NCI-H1417 treated with DMSO at 0.1 percent for 48 hours (cell line): ENCODE measurements at regions not wholly inside any gene's neighbourhood (a gene's known extent, or its start where the extent isn't known, plus 50 kb on each side); places are given as distances from the start of the nearest gene placed in this dataset.

Source experiments
- DNase-seq: peaks from one replicate; lab custom pipeline; 2025; lab: John Stamatoyannopoulos, UW

DNA sequence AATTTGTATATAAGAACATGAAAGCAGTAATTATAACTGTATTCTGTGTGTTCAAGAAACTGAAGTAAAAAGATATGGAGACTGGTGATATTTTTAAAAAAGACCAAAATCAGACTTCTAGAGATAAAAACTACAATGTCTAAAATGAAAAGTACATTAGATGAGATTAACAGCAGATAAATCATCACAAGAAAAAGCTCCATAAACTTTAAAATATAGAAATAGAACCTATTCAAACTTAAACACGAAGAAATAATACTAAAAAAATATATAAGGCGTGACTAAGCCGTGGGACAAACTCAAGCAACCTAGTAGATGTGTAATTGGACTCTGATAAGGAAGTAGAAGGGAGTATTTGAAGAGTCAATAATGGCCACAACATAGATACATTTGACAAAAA, 189.1 kb upstream of the ZMIZ1 start:
- DNase-seq = no peak

DNA sequence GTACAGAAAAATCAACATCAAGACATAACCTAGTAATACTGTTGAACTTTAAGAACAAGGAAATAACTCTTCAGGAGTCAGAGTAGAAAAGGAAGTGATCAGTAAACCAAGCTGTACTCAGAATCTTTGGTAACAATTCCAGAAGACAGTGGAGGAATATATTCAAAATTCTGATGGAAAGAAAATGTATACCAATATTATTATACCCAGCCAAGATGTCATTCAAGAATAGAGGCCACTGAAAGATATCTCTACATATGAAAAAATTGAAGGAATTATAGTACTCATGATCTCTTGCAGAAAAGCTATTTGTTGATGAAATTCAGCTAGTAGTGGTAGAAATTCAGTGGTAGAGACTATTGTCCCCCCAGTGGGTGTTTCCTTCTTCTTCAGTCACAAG, 182.6 kb upstream of the ZMIZ1 start:
- DNase-seq = no peak

DNA sequence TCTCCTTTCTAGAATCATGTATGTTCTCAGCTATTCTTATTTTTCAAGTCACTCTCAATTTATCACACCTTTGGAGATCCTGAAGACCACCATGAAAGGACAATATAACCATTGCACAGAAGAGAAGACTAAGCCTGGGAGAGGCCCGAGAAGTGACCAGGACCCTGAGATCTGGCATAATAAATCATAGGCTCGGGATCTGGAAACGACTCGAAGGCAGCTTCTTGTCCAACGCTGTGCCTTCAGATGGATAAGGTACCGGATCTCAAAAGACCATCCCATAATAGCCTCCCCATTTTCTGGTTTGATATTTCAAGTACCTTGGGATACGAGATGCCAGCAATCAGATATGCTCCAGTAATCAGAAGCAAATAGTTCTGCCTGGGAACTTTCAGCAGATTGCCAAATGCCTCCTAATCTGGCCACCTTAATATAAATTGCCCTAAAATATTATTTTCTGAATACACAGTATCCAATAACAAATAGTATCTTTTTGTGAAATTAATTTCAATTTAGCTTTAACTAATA, 179.2 kb upstream of the ZMIZ1 start:
- no peak for DNase-seq

DNA sequence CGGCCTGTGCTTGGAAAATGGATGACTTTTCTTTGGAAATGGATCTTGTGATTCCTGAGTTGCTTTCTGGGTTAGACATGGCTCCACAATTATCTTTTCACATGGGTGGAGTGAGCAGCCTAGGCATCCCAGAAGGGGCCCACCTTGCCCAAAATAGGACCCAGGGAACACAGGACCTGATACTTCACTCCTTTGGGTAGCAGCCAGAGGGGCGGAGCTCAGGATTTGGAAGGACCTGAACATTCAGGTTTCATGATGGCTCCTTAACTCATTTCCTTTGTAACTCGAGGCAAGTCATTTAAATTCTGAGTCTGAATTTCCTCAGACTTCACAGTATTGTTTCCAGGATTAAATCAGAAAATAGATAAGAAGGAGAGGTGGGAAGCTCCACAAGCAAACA, 178.3 kb upstream of the ZMIZ1 start:
- DNase-seq = no peak

DNA sequence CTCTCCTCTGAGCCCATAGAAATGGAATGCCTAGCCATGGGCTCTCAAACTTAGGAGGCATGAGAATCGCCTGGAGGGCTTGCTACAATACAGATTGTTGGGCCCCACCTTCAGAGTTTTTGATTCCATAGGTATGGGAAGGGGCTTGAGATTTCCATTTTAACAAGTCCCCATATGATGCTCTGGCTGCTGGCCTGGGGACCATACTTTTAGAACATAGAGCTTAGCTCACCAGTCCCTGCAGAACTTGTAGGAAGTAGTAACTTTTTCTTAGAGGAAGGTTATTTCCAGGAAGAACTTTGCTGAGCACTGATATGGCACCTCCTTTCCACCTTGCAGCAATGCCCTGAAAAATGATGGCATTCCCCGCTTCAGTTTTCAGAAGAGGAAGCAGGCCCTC, 177.0 kb upstream of the ZMIZ1 start:
- DNase-seq = no peak

DNA sequence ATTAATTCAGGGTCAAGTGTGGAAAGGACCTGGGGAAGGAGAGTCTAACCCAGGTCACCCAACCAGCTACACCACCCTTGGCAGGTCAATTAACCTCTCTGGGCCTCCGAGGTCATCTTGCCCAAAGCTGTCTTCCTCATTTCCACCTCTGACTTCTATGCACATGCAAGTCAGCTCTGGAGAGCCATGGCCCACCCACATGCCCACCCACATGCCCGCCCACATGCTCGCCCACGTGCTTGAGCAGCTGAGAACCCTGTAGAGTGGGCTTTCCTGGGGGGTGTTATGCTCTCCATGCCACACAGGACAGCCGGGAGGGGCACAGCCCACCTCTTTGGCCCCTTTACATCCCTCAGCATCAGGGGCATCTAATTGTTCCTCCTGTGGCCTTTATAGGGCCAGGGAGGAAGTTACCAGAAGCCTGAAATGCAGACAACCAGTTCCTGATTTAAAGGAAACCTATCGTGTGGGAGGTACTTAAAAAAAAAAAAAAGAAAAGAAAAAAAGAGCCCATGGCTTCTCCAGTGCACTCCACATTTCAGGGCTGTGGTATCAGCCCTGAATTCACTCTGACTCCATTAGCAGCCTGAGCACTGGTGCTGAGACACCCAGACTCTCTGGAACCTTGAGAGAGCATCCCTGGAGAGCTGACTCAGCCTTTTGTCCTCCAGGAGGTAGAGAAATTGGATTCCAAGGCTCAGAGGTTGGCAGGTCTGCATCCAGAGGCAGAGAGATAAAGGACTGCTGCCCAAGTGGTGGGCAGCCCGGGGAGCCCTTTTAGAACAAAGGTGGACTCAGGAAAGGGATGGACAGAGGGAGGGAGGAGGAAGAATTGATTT, 176.2 kb upstream of the ZMIZ1 start:
- DNase-seq = no peak

DNA sequence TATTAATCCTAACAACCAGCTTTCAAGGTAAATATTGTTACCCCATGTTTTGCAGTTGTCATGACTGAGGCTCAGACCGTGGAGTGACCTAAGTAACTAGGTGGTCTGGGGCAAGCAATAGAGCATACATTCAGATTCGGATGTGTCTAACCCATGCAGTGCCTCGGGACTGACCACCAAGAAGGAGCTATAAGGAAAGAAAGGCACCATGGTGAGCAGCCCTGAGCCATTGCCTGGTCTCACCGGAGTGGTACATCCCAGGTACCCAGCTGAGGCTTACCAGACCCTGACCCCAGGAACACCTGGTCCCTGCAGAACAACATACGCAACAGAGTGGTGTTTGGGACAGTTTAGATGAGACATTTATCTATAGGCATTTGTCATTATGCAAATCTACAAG, 175.5 kb upstream of the ZMIZ1 start:
- DNase-seq = no peak

DNA sequence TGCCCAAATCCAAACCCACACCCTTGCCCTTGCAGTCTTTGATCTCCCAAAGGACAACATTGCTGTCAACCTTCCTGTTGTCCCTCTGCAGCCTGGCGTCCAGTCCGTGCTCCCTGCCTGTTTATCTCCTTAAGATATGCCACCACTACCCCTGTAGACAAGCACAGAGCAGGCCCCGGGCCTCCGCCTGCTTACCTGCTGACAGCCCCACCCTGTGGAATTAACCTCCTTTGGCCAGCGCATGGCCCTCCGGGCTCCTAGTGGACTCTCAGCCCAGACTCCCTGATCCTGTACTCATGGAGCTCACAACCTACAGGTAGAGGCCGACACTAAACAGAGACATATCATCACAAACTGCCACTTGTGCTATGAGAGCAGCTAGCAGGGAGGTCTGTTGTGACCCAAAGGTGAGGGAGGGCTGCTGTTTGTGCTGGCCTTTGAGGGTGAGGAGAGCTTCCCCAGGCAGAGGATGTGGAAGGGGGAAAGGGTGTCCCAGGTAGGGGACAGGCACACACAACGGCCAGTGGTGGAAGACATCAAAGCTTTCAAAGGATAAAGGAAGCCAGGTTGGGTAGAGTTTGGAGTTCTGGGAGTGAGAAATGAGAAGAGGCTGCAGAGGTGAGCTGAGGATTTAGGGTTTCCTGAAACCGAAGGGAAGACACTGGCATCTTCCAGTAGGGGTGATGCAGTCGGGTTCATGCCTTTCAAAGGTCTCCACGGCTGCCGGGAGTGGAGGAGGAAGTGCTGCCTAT, 174.5 kb upstream of the ZMIZ1 start:
- no peak for DNase-seq

DNA sequence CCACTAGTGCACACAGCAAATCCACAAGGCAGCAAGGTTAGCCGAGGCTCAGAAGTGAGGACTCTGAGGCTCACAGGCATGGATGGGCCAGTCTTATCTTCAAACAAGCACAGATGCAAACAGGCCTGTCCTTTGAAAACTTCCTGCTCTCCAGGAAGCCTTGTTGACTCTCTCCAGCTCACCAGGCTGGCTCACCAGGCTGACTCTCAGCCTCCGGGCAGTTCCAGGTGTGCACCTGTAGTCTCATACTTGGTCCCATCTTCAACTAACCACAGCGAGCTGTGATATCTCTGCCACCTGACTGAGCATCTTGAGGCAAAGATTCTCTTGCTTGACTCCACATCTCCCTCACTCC, 173.9 kb upstream of the ZMIZ1 start:
- no peak for DNase-seq

DNA sequence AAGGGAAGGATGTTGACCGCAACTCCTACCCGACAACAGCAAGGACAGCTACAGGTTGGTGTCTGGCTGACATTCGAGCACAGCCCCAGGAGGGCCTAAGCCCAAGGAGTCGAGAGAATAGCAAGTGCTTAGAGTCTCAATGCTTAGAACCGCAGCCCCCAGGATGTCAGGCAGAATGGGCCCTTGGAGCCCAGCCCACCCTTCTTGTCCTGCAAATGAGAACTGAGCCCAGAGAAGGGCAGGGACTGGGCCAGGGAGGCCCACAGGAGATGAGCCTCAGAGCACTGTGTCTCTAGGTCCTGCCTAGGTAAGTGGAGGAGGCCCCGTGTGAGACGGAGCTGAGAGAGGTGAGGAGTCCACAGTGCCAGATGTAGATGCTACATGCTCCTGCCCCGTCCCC, 173.3 kb upstream of the ZMIZ1 start:
- DNase-seq = no peak

DNA sequence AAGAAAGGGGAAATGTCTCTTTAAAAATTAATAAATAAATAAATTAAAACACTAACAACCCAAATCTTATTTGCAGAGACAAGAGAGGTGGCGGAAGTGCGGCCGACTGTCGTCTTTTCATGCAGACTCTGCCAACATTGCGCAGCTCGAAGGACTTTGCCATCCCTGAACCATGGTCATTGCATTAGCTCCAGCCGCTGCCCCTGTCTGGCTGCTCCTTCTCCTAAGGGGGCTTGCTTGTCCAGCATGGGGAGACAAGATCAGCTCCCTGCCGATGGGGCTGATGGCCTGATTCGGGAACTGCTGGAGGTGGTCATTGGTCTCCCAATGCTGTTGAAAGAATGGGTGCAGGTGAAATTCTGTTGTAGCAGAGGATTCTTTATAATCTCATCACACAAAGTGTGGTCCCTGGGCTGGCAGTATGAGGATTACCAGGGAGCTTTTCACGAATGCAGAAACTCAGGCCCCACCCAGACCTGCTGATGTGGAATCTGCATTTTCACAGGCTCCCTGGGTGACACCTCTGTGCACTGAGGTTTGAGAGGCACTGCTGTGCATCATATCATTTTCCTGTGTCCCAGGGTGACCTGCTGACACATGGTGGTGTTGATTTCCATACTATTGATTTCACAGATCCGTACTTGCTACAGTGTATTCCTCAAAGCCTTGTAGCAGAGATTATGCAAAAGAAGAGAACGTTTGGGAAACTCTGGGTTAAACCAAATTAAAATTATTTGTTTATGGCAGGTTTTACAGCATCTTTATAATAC, 172.4 kb upstream of the ZMIZ1 start:
- DNase-seq = no peak

DNA sequence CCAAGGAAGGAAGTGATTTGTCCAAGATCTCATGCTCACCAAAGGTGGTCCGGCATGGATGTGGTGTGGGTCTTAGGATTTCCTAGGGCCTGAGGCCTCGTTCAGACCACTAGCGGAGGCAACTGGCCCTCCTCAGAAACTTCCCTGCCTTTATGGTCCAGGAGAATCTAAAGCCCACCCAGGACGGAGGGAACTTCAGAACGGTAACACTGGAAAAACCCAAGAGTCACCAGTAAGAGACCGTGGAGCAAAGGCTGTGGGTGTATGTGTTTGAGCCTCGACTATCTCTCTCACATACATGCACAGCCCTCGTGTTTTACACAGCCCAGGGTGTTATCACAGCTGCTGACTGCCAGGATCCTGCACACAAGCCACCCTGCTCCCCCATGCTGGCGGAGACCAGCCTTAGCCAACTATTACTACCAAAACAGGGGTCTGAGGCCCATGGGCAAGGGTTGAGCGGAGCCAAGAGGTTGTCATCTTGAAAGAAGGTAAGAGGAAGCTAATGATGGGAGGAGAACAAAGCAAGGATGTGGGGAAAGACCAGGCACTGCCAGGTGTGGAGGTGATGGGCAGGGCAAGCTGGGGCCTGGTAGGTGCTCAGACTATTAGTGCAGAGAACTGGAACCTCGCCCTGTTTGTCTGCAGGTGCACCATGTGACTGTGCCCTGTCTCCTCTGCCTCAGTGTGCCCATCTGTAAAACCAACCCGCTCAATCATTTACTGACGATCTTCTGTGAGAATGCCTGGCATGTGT, 170.2 kb upstream of the ZMIZ1 start:
- no peak for DNase-seq

DNA sequence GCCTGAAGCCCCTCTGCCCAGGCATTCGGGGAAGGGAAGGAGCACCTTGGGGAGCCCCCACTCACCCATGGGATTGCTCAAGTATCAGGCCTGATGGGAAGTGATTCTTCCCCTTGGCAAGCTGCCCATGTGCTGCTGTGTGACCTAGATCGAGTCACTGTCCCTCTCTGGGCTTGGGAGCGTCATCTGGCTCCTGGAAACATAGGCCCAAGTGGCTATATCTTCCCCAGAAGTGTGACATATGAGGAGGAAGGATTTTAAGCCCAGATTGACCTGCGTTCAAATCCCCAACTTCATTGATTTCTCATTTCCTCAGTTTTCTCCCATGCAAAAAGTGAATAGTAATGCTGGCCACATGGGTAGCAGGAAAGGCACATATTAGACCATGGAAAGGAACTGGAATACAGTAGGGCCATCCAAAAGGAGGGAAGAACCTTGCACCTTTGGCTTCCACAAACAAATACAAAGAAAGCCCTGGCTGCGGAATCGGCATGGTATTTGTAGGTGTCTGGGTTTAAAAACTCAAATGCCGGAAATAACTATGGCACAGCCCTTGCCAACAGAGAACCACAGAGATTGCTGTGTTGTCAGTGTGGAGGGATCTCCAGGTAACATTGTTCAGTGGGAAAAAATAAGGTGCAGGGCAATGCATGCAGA, 169.5 kb upstream of the ZMIZ1 start:
- DNase-seq = no peak

DNA sequence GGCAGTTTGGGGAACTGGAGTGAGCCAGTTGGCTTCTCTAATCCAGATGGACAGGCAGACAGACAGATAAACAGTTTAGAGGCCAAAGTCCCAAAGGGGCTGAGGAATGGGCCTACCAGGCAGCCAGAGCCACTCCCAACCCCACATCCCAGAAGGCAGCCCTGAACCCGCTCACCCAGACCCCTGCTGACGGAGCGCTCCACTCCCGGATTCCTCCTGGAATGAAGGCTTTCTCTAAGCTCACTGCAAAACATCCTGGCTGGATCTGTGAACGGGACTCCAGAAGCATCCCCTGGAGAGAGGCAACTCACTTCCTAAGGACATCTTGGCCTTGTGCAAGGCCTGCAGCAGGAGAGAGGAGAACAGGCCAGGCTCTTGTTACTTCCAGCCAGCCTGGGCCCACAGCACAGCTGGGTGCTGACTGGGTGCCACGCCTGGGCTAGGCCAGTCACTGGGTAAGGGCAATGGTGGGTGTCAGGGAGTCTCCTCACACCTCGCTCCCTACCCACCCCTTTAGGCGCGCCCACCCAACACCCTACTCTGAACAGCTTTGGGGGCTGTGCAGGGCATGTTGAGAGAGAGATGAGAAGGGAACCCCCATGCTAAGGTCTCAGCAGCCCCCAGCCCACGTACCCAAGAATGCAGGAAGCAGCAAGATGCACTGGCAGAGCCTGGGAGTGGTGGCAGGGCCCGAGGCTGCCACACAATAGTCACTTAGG, 168.6 kb upstream of the ZMIZ1 start:
- no peak for DNase-seq

DNA sequence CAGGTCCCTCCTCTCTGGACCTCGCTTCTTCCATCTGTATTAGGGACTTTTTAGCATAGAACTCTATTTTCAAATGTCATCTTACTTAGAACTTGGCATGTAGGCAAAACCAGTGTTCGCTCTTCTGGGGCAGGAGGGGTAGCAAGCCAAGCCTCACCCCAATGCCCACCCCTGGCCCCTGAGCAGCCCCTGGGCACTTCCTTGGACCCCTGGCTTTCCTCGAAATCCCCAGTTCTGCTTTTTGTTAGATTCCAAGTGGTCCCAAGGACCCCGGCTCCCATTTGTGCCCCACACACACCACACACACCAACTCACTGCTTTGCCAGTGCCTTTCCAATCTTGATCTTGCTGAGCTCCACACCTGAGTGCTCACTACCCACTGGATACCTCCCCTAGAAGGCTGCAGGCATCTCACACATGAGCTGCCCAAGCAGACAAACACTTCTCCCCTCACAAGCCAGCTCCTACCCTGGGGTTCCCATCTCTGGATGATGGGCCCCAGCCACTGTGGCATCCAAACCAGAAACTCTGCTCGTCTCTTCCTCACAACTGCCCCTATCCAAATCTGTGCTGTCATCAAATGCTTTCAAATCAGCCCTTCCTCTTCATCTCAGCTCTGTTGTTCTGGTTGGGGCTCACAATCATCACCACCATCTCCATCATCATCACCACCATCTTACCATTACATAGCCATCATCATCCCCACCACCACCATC, 167.9 kb upstream of the ZMIZ1 start:
- DNase-seq = no peak

DNA sequence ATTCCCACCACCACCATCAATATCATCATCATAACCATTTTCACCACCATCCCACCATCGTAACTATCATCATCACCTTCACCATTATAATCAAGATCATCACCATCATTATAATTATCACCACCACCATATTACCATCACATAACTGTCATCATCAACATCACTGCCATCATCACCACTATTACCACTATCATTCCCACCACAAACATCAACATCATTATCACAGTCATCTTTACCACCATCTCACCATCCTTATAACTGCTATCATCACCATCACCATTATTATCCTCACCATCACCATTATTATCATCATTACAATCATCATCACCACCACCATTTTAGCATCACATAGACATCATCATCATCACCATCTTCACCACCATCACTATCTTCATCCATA, 167.1 kb upstream of the ZMIZ1 start:
- no peak for DNase-seq

DNA sequence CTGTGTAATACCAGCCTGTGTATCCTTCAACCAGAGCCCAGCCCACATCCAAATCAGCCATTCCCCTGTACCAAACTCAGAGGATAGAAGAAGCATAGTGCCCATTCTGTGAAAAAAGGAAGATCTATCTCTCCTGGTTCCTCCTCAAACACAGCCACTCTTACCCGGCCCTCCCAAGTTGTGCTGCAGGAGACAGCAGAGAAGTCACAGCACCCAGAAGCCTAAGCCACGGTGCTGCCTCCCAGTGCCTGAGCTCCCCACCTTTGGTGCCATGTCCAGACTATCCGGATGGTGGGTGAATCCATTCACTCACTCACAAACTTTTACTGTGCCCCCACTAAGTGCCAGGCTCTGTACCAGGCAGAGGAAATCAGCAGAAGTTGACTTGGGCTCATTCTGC, 166.0 kb upstream of the ZMIZ1 start:
- DNase-seq = no peak

DNA sequence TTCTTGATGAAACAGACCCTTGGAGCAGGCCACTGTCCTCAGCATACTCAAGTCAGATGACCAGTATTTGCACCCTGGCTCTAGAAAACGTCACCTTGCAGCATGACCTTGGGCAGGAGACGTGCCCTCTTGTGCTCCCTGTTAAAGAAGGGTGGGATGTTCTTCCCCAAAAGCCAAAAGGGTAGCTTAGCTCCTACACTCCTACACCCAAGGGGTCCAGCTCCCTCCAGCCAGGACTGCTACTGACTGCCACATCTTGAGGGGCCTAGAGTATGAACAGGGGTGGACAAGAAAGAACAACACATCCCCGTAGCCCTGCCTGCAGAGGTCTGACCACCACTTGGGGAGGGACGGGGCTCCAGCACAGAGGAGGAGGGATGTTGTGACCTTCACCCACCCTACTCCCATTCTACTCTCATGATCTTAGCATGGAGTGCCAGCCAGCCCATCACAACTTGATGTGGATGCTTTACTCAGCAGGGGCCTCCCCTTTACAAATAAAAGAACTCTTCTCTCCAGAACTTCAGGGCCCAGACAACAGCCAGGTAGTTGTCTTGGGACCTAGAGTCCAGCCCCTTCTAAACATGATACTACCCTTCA, 165.3 kb upstream of the ZMIZ1 start:
- DNase-seq = no peak

DNA sequence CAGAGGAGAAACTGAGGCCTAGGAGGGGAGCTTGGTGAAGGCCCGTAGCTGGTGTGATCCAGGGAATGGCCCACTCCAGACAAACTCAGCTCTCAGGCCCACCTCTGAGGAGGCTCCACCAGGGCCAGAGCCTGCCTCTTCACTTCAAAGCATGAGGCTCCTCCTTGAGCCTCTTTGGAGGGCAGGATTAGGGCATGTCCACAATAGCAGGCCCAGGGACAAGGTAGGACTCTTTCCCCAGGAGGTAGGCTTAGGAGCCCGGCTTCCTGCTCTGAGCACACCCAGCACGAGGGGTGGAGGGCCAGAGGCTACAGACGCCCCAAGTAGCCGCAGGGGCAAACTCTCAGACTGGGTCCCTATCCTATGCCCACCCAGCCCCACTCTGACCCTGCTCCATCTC, 164.6 kb upstream of the ZMIZ1 start:
- no peak for DNase-seq
